NCI-H524 (cell line): ENCODE measurements at regions not wholly inside any gene's neighbourhood (a gene's known extent, or its start where the extent isn't known, plus 50 kb on each side); places are given as distances from the start of the nearest gene placed in this dataset.

ENCODE experiments used
- DNase-seq, 2 experiments: peaks; one replicate each; lab custom pipeline; 2025; lab: John Stamatoyannopoulos, UW

- no peak for DNase-seq
Observed at GRCh38 chr2:144156736-144157640, 362.9 kb downstream of the ZEB2 start.

- DNase-seq, result no peak
Observed at GRCh38 chr2:144154205-144154604, 365.7 kb downstream of the ZEB2 start.

GRCh38 chr2:144152817-144153271 lies 367.1 kb downstream of the ZEB2 start:
- DNase-seq, result no peak

DNA sequence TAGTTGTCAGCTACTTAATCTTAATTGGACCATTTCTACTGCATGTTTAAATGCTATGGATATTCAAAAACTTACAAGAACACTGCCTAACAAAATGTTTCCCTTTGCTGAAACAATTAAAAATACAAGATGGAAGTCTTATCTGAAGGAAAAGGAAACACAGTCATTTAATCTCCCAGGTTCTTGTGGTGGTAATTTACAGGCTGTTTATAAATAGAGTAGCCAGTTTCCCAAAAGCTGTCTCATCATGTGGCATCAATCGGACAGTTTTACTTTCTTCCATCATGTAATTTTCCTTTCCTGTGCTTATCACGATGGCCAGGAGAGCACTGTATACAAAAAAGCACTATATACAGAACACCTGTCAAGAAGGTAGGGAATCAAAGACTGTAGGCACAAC lies 368.1 kb downstream of the ZEB2 start:
- DNase-seq, result no peak

- no peak for DNase-seq
Observed at GRCh38 chr2:144151405-144151804, 368.5 kb downstream of the ZEB2 start.

- DNase-seq, result no peak
Observed at GRCh38 chr2:144147356-144147755, 372.6 kb downstream of the ZEB2 start.

- peak in 1 of 2 experiments; percentile 8 for DNase-seq
Observed at GRCh38 chr2:144146876-144147275, 373.0 kb downstream of the ZEB2 start.

GRCh38 chr2:144146076-144146475 lies 373.8 kb downstream of the ZEB2 start:
- no peak for DNase-seq

- DNase-seq, result peak in 1 of 2 experiments; percentile 18
Observed at GRCh38 chr2:144143294-144144151, 376.4 kb downstream of the ZEB2 start.

DNA sequence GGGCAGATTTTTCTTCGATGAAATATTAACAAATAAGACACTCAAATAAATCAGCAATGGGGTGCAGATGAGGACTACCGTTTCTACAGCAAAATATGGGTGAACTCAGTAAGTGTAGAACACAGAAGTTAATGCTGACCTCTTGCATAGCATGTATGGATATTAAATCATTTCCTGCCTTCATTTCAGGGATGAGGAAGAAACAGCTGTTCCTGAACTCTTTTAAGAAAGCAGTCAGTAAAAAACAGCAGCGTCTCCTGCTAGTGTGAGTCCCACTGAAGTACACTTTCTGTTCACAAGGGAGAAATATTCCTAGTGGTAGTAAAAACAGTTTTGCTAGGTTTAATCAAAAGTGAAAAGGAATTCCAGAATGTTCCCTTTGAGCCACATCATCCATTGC lies 379.0 kb downstream of the ZEB2 start:
- DNase-seq, result no peak

DNA sequence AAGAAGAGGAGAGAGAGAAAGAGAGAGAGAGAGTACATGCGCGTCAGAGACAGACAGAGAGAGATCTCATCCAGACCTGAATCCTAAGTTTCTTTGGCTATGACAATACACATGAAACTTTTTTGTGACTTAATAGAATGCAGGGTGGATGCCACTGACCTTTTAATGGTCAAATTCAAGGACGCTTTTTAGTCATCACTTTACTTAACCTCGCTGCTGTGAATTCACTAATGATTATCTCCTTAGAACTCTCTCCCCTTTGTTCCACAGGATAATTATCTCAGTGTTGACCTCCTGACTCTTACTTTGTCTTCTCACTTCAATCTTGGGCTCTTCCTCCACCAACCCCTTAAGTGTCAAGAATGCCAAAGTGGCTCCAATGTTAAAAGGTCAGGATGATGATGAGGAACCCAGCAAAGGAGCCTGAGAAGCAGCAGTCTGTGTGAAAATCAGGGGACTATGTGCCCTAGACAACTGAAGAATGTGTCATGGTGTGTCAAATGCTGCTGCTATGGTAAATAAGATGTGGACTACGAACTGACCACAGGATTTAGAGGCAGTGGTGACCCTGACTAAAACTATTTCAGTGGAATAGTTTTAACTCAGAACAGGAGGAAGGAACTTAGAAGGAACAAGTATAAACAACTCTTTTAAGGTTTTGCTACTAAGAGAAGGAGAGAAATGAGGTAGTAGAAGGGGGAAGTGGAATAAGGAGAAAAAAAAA lies 382.1 kb downstream of the ZEB2 start:
- DNase-seq, result no peak

GRCh38 chr2:144137272-144137671 lies 382.6 kb downstream of the ZEB2 start:
- no peak for DNase-seq

DNA sequence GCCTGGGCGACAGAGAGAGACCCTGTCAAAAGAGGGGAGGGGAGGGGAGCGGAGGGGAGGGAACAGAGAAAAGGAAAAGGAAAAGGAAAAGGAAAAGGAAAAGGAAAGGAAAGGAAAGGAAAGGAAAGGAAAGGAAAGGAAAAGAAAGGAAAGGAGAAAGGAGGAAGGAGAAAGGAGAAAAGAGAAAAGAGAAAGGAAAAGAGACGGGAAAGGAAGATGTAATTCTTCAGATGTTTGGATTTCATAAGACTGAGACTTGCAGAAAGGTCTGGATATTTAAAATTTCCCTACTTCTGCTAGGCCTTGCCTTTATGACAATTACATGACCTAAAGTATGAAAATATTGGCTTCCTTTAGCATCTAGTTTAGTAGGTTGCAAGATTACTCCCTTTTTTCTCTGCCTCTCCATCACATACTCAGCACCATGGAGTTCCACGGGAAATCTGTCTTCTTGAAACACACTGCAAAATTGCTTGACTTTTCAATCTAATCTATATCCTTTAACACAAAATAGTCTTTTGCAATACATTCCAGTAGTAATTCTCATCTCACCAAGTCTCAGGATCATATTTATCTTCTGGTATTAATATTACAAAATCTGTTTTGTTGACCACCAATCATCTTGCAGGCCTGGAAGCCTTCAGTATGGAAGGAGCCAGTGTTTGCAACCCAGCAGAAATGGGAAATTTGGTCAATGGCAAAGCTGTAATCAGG lies 383.5 kb downstream of the ZEB2 start:
- no peak for DNase-seq

- DNase-seq, result no peak
Observed at GRCh38 chr2:144133936-144134665, 385.8 kb downstream of the ZEB2 start.

GRCh38 chr2:144132357-144132756 lies 387.6 kb downstream of the ZEB2 start:
- DNase-seq, result no peak

DNA sequence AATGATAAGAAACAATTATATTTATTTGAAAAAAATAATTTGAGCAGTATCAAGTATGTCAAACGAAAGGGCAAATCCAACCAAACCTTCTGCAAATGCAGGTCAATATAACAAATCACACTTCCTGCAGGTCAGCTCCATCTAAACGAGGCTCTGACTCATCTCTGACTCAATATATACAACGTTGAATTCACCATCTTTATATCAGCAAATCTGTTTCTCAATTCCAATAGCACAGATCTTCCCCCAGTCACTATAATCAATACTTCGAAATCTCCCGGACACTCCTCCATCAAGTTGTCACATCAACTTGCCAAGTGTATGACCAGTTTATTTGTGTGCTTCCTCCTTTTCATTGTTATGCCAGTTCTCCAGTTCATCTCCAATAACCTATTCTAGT lies 388.9 kb downstream of the ZEB2 start:
- DNase-seq, result no peak

- DNase-seq, result no peak
Observed at GRCh38 chr2:144130551-144130950, 389.4 kb downstream of the ZEB2 start.

GRCh38 chr2:144128130-144128746 lies 391.7 kb downstream of the ZEB2 start:
- DNase-seq, result no peak

DNA sequence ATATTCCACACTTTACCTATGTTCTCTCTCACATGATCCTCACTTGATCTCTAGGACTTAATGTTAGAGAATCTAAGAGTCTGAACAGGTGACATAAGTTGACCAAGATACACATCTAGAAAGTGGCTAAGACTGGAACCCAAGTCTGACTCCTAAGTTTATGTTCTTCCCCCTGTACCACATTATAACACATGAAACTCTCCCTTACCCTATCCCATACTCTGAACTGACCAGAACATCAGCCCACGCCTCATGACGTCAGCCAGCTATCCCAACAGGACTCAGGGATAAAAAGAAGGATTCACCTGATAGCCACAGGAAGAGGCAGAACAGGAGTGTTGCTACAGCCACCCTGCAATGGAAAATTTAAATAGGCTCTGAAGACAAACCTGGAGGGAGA lies 392.2 kb downstream of the ZEB2 start:
- DNase-seq, result no peak

DNA sequence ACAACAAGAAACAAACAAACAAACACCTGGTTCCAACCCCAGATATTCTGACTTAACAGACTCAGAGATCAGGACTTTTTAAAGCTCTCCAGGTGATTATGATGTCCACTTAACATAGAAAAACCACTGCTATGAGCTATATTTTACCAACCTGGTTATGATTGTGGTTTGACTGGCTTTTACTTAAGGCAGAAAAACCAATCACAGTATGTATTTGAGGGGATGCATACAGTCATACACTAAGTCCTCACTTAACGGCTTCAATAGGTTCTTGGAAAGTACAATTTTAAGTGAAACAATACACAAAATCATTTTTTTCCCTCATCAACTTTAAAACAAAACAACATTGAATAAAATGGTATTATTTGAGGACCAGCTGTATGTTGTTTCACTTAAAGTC lies 393.6 kb downstream of the ZEB2 start:
- DNase-seq, result no peak
